Right kidney (tissue), 1 donor: ENCODE measurements at regions not wholly inside any gene's neighbourhood (a gene's known extent, or its start where the extent isn't known, plus 50 kb on each side); places are given as distances from the start of the nearest gene placed in this dataset.

Experiments
- DNase-seq: peaks from one replicate; pipeline ENCODE4 v3.0.0-alpha.2; 2016

DNA sequence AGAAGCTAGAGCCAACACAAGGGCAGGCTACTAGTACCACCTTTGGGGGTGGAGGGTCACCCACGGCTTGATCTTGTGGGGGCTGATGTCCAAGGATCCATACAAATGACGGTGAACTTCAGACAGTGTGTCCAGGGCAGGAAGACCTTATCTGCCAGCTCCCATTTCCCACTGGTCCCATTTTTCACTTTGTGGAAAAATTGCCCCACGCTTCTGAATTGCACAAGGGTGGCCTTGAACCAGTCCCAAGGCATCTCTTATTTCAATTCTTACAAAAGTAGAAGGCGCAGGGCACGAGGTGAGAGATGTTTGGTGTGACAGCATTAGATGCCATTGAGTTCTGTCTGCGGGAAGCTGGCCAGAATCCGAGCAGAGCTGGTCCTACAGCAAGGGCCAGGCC lies 252.7 kb upstream of the CELF2 start:
- no peak for DNase-seq

DNA sequence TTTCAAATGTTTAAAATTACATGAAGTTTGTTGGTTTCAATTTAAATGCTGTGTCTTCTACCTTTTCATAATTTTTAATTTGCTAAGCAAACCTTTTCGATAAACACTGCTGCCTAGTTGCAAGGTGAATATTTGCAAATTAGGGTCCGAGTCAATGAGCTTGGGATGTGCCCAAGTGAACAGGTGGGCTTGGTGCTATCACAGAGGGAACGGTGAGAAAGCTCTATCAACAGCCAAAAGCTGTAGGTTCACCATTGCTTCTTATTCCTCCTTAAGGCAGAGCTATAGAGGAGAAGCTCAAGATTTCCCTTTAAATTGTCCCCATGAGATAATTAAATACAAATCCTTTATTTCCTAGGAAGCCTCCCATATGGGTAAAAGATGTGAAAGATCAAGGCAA lies 245.3 kb upstream of the CELF2 start:
- DNase-seq: no peak

DNA sequence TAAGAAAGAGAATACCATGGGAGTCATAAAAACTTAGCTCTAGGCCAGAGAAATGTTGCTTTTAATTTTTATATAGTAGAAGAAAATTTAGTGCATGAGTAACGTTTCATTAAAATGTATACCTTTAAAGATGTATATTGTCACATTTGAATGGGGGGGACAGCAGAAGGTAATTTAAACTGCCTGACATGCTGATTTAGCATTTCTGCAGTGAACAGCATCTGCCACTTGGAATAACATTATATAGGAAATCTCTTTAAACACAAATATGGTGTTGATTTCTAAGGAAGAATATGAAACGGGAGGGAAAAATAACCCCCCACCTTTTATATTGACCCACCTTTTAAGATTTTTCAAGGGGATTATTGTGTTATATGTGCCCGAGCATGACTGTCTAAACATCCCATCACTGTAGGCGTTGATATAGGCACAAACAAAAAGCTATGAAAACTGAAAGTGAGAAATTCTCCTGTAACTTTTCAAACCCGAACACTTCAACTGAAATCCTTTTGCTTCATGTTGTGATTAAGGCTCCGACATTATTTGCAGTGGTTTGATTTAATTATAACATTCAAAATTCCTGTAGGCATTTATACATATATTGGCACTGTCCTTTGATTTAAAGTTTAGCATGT lies 244.7 kb upstream of the CELF2 start:
- no peak for DNase-seq

DNA sequence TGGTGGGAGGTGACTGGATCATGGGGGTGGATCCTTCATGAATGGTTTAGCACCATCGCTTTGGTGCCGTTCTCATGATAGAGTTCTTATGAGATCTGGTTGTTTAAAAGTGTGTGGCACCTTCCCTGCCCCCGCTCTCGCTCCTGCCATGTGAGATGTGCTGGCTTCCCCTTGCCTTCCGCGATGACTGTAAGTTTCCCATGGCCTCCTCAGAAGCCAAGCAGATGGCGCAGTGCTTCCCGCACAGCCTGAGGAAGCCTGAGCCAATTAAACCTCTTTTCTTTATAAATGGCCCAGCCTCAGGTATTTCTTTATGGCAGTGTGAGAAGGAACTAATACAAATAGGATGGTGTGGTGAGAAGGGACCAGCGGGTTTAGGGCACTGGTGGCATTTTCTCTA lies 243.3 kb upstream of the CELF2 start:
- no peak for DNase-seq

DNA sequence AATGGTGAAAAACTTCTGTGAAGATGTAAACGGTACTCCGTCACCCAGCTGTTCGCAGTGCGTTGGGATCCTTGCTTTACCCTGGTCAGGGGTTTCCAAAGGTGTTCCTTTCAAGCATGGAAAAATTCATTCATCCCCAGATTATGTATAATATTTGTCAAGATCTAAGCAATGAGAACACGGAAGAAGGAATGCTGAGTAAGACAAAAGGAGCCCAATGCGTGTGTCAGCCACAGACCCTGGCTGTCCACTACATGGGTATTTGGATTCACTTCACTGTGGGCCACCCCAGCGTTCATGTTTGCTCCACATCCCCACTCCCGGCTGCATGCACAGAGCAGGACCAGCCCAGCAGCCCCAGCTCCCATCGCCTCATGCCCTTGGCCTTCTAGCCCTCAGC lies 241.3 kb upstream of the CELF2 start:
- no peak for DNase-seq

DNA sequence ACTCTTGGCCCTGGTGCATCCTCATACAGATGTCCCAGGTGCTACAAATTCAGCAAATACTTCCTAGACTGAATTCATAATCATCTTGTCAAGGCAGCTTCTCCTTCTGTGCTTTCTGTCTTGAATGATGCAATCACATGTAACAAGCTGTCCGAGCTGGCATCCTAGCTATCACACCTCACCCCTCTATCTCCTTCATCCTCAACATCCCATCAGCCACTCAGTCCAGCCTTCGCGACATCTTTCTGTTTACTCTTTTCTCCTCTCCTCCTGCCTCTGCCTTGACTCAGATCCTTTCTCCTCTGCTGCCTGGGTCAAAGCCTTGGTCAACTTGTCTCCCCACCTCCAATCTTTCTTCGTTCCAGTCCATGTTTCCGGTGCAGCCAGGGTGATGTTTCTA lies 240.4 kb upstream of the CELF2 start:
- no peak for DNase-seq

DNA sequence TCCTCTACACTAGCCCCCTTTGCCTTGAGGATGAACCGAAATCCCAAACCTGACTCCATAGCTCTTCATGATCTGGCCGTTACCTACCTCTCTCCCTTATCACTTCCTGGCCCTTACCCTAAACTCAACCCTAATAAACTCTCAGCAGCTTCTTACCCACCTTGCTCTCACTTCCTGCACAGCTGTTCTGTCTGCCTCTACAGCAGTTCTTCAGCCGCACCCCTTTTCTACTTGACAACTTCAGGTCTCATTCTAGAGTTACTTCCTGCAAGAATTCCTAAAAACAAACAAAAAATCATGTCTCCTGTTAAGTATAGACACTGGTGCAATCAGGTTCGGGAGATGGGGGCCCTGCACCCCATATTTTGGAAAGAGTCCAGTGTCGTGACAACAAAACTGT lies 239.9 kb upstream of the CELF2 start:
- DNase-seq: no peak

DNA sequence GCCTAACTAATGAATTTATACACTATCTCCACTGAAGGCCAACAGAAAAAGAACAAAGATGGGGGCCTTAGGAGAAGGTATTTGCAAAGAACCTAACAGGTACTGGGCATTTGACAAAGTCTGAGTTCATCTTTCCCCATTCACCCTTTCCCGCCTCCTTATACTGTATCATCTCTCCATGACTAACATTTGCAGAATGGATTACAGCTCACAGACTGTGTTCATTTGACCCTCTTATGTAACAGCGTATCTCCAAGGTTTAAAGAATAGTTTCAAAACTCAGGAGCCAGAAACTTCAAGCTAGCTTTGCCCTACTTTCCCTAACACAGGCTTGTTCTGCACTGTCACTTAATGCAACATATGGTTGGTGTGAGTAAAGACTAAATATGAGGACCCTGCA lies 238.7 kb upstream of the CELF2 start:
- no peak for DNase-seq

DNA sequence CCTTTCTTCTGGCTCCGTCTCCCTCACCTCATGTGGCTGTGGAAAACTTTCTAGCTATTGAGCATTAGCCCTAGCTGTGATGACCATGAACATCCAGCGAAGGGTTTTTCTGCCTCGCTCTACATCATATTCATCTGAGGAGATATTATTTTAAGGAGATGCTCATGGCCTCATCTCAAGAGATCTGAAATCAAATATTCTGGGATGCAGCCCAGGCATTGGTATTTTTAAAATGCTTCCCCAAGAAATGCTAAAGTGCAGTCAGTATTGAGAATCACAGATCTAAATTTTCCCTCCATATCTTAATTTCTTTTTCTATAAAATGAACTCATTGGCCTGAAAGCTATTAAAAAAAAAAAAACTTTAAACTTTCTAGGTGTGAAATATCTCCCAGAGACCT lies 238.2 kb upstream of the CELF2 start:
- no peak for DNase-seq

DNA sequence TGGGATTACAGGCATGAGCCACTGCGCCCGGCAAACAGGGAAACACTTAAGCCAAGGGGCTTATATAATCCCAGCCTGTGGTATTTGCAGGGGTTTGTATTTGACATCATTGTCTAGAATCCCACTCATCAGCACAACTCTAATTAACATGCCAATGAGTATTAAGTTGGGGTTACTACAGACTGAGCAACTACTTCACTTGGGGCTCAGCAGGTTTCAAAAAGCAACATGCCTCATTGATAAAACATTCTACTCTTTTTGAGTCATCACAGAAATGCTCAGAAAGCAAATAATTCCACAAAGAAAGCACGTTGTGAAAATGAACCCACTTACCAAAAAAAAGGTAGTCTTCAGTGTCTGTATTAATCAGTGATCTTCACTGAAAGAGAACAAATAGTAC lies 236.9 kb upstream of the CELF2 start:
- DNase-seq: no peak

DNA sequence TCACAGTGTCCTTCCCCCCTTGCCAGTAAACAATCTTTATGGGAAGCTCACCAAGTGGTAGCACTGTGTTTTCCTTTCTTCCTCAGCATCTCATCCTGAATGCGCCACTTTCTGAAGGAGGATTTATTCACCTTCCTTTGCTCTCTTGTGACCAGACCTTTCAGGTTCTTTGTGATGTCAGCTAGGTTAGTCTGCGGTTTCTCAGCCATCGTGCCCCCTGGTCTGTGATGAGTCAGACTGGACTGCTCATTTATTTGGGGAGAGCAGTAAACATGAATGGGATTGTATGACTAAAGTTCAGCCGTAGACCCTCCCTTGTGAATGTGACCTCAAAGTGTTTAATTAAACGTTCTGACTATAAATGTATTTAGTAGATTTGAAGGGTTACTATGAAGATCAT lies 235.1 kb upstream of the CELF2 start:
- DNase-seq: no peak

DNA sequence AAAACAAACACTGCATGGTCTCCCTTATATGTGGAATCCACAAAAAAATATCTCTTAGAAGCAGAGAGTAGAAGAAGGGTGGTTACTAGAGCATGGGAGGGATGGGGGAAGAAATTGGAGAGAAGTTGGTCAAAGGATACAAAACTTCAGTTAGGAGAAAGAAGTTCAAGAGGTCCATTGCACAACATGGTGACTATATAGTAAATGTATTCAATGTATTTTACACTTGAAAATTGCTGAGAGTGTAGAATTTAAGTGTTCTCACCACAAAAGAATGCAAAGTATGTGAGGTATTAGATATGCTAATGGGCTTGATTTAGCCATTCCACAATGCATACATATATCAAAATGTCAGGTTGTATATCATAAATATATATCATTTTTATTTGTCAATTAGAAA lies 232.0 kb upstream of the CELF2 start:
- DNase-seq: no peak

DNA sequence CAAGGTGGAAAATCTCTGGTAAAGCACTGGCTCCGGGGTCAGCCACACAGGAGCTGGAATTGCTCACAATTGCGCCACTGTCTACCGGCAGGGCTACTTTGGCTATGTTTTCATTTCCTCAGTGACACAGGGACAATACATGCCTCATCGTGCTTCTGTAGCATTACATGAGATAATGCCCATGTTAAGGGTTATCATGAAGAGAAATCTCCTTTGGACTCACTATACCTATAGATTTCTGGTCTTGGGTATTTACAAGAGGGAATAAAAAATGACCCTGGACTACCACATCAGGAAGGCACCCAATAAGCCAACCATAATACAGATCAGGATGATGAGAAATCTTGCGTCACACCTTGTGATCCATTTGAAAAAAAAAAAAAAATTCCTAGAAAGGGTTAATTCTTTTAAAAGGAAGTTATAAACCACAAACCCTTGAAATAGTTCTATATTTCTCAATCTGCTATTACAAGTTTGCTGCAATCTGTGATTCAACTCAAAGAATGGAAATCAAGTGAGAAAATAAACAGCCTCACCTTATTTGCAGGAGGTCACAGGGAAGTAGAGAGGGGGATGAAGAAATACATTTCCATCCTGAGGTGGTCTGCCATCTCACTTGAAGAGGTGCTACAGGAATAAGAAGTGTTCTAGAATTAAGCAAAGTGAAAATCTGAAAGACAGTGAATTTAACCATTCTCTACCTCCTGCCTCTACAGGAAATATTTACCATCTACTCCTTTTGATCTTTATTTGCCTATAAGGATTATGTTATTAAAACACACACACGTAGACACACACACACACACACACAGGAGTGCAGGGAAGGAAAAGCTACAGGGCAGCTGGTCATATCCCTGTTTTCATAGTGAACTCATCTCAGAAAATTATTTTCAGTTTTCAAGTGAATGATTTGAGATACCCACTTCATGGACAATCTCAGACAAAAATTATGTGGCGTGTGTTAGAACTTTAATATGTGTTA lies 231.3 kb upstream of the CELF2 start:
- no peak for DNase-seq

DNA sequence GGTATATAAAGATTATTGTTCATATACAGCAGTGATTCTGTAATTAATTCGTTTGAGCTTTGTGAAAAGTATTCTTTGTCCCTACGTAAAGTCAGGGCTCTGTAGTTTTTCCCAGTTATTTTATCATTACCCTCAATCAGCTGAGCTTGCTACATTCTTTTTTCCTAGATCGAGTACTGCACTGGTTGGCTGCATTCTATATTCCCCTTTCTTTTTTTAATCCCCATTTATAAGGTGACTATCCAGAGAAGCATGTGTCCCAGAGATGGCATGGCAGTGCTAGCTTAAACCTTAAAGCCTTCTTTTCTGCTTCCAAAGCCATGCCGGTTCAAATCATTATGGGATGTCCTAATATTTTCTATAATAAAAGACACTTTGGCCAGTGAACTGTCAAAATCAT lies 230.1 kb upstream of the CELF2 start:
- DNase-seq: no peak

DNA sequence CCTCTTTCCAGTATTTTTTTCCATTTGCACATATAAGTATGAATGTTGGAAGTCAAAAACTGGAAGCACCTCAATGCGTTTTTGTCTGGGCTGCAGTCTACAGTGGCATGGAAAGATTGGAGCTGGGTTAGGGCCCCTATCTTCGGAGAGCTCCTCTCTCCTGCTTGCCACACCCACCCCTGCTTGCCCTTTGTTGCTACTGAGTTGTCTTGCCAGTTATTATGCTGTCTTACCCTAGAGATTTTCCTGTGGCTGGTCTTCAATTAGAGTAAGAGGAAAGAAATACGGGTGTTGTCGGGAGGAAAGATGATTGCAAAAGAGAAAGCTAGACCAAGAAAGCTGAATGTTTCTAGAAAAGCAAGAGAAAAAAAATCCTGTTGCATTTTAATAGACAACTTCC lies 228.9 kb upstream of the CELF2 start:
- DNase-seq: no peak

DNA sequence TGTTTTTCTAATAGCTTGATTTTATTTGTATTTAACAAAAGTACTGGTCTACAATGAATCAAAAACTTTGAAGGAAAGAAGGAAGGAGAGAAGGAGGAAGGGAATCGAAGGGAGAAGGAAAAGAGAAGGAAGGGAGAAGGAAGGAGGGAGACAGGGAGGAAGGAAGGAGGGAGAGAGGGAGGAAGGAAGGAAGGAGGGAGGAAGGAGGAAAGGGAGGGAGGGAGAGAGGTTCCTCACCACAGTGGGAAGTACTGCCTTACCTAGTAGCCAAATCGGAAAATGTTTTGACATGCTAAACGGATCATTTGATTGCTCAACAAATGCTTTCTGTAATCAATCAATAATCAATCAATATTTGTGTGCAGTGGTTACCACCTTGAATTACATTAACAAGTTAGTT lies 225.8 kb upstream of the CELF2 start:
- DNase-seq: no peak

DNA sequence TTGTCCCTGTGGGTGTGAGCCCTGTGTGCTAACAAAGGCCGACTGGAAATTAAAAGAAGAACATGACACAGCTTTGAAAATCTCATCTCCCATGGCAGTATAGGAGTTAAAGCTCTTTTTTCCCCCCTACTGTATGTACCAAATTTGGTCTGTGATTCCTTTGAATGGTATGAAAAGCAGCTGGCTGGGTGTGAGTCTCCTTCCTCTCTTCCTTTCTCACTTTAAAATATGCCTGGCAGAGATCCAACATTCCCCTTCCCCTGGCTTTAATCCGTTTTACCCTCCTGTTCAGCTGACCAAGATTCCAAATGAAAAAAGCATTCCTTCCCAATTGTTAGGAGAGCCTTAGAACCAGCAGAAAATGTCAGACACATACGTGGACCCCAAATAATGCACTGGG lies 225.0 kb upstream of the CELF2 start:
- DNase-seq: peak; percentile 19

DNA sequence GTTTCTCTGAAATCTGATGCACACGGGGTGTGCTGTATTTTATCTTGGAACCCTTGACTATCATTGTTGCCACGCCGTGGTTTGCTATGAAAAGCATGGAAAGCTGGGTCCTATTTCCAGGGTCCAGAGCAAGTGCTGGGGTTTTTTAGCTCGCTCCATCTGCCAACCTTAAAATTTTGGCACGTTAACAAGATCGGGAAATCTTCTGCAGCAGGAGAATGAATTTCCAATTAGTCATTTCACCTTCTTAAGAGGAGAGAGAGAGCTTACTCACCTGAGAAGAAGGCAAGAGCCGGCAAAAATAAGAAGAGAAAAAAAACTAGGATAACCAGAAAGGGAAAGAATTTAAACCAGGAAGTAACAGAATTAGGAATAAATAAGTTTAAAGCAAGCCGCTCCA lies 223.6 kb upstream of the CELF2 start:
- no peak for DNase-seq

DNA sequence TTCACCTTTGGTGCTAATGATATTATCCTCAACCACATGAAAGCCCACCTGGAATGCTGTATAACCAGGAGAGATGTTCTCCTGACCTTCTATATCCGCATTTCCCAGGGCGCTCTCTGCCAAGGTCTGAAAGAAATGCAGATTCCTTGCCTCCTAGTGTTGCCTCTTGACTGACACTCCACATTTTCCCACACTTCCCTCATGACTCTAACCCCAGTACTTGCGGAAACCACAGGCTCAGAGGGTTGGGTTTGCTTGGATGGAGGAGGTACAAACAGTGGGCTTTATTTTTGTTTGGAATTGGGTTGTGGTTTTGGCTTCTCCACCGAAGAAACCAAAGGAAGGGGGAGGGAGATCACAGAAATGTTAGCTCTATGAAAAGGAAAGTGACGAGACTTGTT lies 222.9 kb upstream of the CELF2 start:
- DNase-seq: no peak

DNA sequence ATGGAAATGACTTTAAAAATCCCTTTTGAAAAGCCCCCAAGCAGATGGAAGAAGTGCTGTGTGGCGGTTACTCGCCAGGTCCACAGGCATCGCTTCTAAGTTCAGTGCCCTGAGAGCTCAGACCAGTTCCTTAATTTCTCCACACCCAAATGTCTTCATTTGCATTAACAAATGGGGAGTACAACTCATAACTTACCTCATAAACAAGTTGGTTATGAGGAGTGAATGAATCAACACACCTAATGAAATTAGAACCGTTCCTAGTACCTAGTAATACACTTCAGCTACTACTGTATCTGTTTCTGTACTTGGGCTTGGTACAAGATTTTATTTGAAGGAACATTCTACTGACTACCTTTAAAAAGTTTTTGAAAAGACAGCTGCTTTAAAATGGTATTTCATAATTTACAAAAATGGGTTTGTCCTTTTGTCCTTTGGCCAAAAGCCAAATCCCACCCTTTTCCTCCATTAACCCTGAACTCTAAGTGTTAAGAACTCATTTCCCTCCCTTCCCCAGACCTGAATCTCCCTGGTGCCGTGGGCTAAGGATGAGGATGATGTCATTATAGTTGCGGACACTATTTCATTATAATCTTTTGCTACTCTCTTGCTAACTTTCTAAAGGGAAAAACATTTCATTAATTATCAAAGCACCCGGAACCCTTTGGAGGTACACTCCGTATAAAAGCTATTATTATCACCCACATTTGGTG lies 221.5 kb upstream of the CELF2 start:
- DNase-seq: no peak

DNA sequence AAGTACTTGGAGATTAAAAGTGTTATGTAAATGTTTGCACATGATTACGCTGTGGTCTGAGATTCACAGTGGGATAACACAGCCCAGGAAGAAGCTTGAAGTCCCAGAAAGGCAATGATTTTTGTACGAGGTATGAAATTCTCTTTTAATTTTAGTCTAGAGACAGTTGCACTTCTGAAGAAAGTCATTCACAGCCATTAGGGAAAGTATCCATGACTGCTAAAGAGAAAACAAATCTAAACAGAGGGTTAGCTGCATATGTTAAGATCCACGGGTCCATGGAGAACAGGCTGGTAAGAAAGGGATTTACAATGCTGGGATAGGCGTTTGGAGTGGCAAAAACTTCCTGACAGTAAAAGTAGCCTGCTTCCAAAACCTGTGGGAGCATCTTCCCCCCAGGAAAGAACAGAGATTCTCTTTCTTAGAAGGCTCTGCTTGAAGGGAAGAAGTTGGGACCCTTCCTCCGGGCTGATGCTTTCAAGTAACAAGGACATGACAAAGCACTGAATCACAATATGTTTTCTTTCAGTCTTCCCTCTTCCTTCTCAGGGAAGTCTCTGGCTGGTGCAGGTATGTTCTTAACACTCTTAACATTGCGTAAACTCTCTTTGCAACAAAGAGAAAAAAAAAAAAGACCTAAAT lies 220.8 kb upstream of the CELF2 start:
- DNase-seq: no peak

DNA sequence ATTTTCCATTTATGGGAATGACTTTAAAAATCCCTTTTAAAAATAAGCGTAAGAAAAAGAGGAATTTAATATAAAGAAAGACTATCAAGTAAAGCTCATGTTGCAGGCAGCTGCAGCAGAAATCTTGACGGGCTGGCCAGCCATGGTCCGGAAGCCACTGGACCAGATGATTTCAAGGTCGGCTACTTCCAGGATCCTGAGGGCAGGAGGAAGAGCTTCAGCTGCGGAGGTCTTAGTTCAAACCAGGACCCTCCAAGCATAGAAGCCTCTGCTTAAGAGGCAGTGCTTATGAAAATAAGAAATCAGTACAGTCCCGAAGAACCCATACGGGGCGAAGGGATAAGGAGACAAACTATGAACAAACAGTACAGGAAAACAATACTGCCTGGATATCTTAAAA lies 220.2 kb upstream of the CELF2 start:
- peak; percentile 7 for DNase-seq
